Astrocyte (in vitro differentiated cells and primary cell): ENCODE measurements at regions not wholly inside any gene's neighbourhood (a gene's known extent, or its start where the extent isn't known, plus 50 kb on each side); places are given as distances from the start of the nearest gene placed in this dataset.

Source experiments
- EZH2 ChIP-seq: IDR thresholded peaks from 2 replicates; pipeline ENCODE4 v1.6.1; 2012; ENCODE audit warnings: mild to moderate bottlenecking, low read length, inconsistent platforms; ENCODE audit not compliant: insufficient read depth
- TF ChIP-seq, protein P1 (sequence below): IDR thresholded peaks from 2 replicates; pipeline ENCODE4 v1.5.1; 2011; ENCODE audit warnings: low read depth, mild to moderate bottlenecking, inconsistent platforms, low read length, moderate library complexity; ENCODE audit not compliant: insufficient read depth

DNA sequence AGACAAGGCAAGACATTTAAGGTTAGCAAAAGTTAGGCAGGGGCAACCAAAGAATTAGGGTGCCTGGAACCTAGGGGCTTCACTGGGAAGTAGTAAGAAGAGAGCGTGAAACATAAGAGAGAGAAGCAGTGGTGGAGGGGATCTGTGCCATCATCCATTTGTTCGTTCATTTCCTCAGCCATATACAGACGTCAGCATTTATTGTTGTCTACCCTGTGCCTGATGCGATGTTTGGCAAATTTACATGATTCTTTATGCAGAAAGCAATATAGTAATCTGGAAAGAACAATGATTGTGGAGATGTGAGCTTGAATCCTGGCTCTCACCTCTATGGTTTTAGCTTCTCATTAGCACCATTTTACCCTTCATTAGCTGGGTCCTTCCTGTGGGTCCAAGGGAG, 477.5 kb upstream of the MPDZ start:
- TF ChIP-seq, protein P1, sequence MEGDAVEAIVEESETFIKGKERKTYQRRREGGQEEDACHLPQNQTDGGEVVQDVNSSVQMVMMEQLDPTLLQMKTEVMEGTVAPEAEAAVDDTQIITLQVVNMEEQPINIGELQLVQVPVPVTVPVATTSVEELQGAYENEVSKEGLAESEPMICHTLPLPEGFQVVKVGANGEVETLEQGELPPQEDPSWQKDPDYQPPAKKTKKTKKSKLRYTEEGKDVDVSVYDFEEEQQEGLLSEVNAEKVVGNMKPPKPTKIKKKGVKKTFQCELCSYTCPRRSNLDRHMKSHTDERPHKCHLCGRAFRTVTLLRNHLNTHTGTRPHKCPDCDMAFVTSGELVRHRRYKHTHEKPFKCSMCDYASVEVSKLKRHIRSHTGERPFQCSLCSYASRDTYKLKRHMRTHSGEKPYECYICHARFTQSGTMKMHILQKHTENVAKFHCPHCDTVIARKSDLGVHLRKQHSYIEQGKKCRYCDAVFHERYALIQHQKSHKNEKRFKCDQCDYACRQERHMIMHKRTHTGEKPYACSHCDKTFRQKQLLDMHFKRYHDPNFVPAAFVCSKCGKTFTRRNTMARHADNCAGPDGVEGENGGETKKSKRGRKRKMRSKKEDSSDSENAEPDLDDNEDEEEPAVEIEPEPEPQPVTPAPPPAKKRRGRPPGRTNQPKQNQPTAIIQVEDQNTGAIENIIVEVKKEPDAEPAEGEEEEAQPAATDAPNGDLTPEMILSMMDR = no peak
- no peak for TF ChIP-seq EZH2
